ENCODE measurements at regions not wholly inside any gene's neighbourhood (a gene's known extent, or its start where the extent isn't known, plus 50 kb on each side); places are given as distances from the start of the nearest gene placed in this dataset.

GRCh38 chr19:29294343-29294811 lies 81.4 kb upstream of the UQCRFS1 start:
- Mint-ChIP-seq H3K27ac (ENCODE audit: unreplicated experiment) (no peak overlapping the region), H3K4me1 (ENCODE audit: low read depth, unreplicated experiment) (peaks cover 3% of the 10 kb centered on the region), H3K4me3 (ENCODE audit: unreplicated experiment) (no peak overlapping the region), H3K27me3 (ENCODE audit: low read depth, unreplicated experiment) (peaks cover 63% of the 10 kb centered on the region), H3K9me3 (ENCODE audit: unreplicated experiment) (peaks cover 6% of the 10 kb centered on the region), H3K36me3 (ENCODE audit: low read depth, unreplicated experiment) (no peaks in the 10 kb centered on the region)
- no peak for DNase-seq (ENCODE audit: low read depth)
- H2AFZ ChIP-seq (ENCODE audit: low read depth, low read length): no peak overlapping the region
- no peaks in the 10 kb centered on the region for H3K4me1 ChIP-seq (ENCODE audit: insufficient read depth, low read length)
- no peak overlapping the region for H3K27ac ChIP-seq (ENCODE audit: low read depth, low read length)
- H3K4me2 ChIP-seq (ENCODE audit: low read length): no peak overlapping the region
- no peaks in the 10 kb centered on the region for H3K36me3 ChIP-seq (ENCODE audit: insufficient read depth, low read length)
- no peak overlapping the region for H3K9ac ChIP-seq (ENCODE audit: low read length)
- no peaks in the 10 kb centered on the region for H4K20me1 ChIP-seq (ENCODE audit: insufficient read depth, low read length)
- H3K9me3 ChIP-seq (ENCODE audit: insufficient read depth, low read depth, low read length): peaks cover 8% of the 10 kb centered on the region
- FAIRE-seq: no peak
- no peaks in the 10 kb centered on the region for H3K79me2 ChIP-seq (ENCODE audit: insufficient read depth, low read length)
- TF ChIP-seq EZH2 (IDR thresholded peaks at IDR 0.05; ENCODE audit: insufficient read depth, low read length) (no peak), CTCF (IDR thresholded peaks at IDR 0.05; ENCODE audit: insufficient read depth, low read depth, low read length) (no peak)
- H3K4me3 ChIP-seq (ENCODE audit: insufficient read depth, low read depth, low read length): no peak overlapping the region
- no peaks in the 10 kb centered on the region for H3K27me3 ChIP-seq (ENCODE audit: insufficient read depth, low read length)

- TF ChIP-seq EZH2 (IDR thresholded peaks at IDR 0.05; ENCODE audit: insufficient read depth, low read length): no peak
- TF ChIP-seq CTCF (IDR thresholded peaks at IDR 0.05; ENCODE audit: insufficient read depth, low read depth, low read length): no peak
- no peaks in the 10 kb centered on the region for H3K79me2 ChIP-seq (ENCODE audit: insufficient read depth, low read length)
- H3K9ac ChIP-seq (ENCODE audit: low read length): no peak overlapping the region
- FAIRE-seq (no peak), DNase-seq (ENCODE audit: low read depth) (no peak)
- no peak overlapping the region for H2AFZ ChIP-seq (ENCODE audit: low read depth, low read length)
- H3K36me3 ChIP-seq (ENCODE audit: insufficient read depth, low read length): no peaks in the 10 kb centered on the region
- Mint-ChIP-seq H3K27me3 (ENCODE audit: low read depth, unreplicated experiment) (peaks cover 65% of the 10 kb centered on the region), H3K4me1 (ENCODE audit: low read depth, unreplicated experiment) (peaks cover 5% of the 10 kb centered on the region), H3K4me3 (ENCODE audit: unreplicated experiment) (no peak overlapping the region), H3K27ac (ENCODE audit: unreplicated experiment) (no peak overlapping the region), H3K36me3 (ENCODE audit: low read depth, unreplicated experiment) (no peaks in the 10 kb centered on the region), H3K9me3 (ENCODE audit: unreplicated experiment) (peaks cover 9% of the 10 kb centered on the region)
- peaks cover 9% of the 10 kb centered on the region for H3K9me3 ChIP-seq (ENCODE audit: insufficient read depth, low read depth, low read length)
- H3K4me1 ChIP-seq (ENCODE audit: insufficient read depth, low read length): no peaks in the 10 kb centered on the region
- H3K4me2 ChIP-seq (ENCODE audit: low read length): no peak overlapping the region
- no peaks in the 10 kb centered on the region for H4K20me1 ChIP-seq (ENCODE audit: insufficient read depth, low read length)
- no peak overlapping the region for H3K27ac ChIP-seq (ENCODE audit: low read depth, low read length)
- H3K27me3 ChIP-seq (ENCODE audit: insufficient read depth, low read length): no peaks in the 10 kb centered on the region
- H3K4me3 ChIP-seq (ENCODE audit: insufficient read depth, low read depth, low read length): no peak overlapping the region
Measured at GRCh38 chr19:29295285-29295684, 82.3 kb upstream of the UQCRFS1 start.

GRCh38 chr19:29297381-29297780 lies 84.4 kb upstream of the UQCRFS1 start:
- Mint-ChIP-seq H3K27ac (ENCODE audit: unreplicated experiment) (no peak overlapping the region), H3K4me3 (ENCODE audit: unreplicated experiment) (no peak overlapping the region), H3K9me3 (ENCODE audit: unreplicated experiment) (peaks cover 8% of the 10 kb centered on the region), H3K4me1 (ENCODE audit: low read depth, unreplicated experiment) (peaks cover 5% of the 10 kb centered on the region), H3K36me3 (ENCODE audit: low read depth, unreplicated experiment) (no peaks in the 10 kb centered on the region), H3K27me3 (ENCODE audit: low read depth, unreplicated experiment) (peaks cover 53% of the 10 kb centered on the region)
- no peak overlapping the region for H3K4me3 ChIP-seq (ENCODE audit: insufficient read depth, low read depth, low read length)
- H3K79me2 ChIP-seq (ENCODE audit: insufficient read depth, low read length): no peaks in the 10 kb centered on the region
- no peak overlapping the region for H3K4me2 ChIP-seq (ENCODE audit: low read length)
- H3K9ac ChIP-seq (ENCODE audit: low read length): no peak overlapping the region
- no peaks in the 10 kb centered on the region for H3K27me3 ChIP-seq (ENCODE audit: insufficient read depth, low read length)
- FAIRE-seq (no peak), DNase-seq (ENCODE audit: low read depth) (no peak)
- H3K27ac ChIP-seq (ENCODE audit: low read depth, low read length): no peak overlapping the region
- no peak for TF ChIP-seq EZH2 (IDR thresholded peaks at IDR 0.05; ENCODE audit: insufficient read depth, low read length)
- no peak for TF ChIP-seq CTCF (IDR thresholded peaks at IDR 0.05; ENCODE audit: insufficient read depth, low read depth, low read length)
- H3K36me3 ChIP-seq (ENCODE audit: insufficient read depth, low read length): no peaks in the 10 kb centered on the region
- H2AFZ ChIP-seq (ENCODE audit: low read depth, low read length): no peak overlapping the region
- no peaks in the 10 kb centered on the region for H4K20me1 ChIP-seq (ENCODE audit: insufficient read depth, low read length)
- H3K4me1 ChIP-seq (ENCODE audit: insufficient read depth, low read length): no peaks in the 10 kb centered on the region
- peaks cover 9% of the 10 kb centered on the region for H3K9me3 ChIP-seq (ENCODE audit: insufficient read depth, low read depth, low read length)

All from astrocyte (in vitro differentiated cells and primary cell).